ENCODE measurements at regions not wholly inside any gene's neighbourhood (a gene's known extent, or its start where the extent isn't known, plus 50 kb on each side); places are given as distances from the start of the nearest gene placed in this dataset.

- TF ChIP-seq CTCF (IDR thresholded peaks at IDR 0.05 in 2 of 3, conservative IDR thresholded peaks at IDR 0.05 in 1 of 3; ENCODE audit: insufficient read depth in 2 of 3, low read depth in 1 of 3, low read length in 3 of 3): no peak
- no peak for TF ChIP-seq SMARCB1 (IDR thresholded peaks at IDR 0.05; ENCODE audit: insufficient read length, low read depth)
- no peak for TF ChIP-seq BRCA1 (IDR thresholded peaks at IDR 0.05)
- TF ChIP-seq BRCA1 (CRISPR knock-in tag; IDR thresholded peaks at IDR 0.05): no peak
- no peak for TF ChIP-seq RNF2 (IDR thresholded peaks at IDR 0.05)
- no peak for TF ChIP-seq THRA (IDR thresholded peaks at IDR 0.05)
- no peak for TF ChIP-seq TAF1 (IDR thresholded peaks at IDR 0.05; ENCODE audit: control insufficient read depth, extremely low read depth, insufficient read depth, low read length, severe bottlenecking)
- TF ChIP-seq DDX20 (tag; IDR thresholded peaks at IDR 0.05; ENCODE audit: low read depth): no peak
- TF ChIP-seq ZKSCAN1 (IDR thresholded peaks at IDR 0.05; ENCODE audit: low read depth, low read length): no peak
- no peak for TF ChIP-seq CHD4 (IDR thresholded peaks at IDR 0.05; ENCODE audit: insufficient read depth, insufficient replicate concordance, low read depth, low read length, poor library complexity, severe bottlenecking)
- TF ChIP-seq ZNF695 (CRISPR knock-in tag; IDR thresholded peaks at IDR 0.05): no peak
- no peak for TF ChIP-seq ZNF766 (CRISPR knock-in tag; conservative IDR thresholded peaks at IDR 0.05)
- no peak for TF ChIP-seq POLR2A (conservative IDR thresholded peaks at IDR 0.05)
- TF ChIP-seq FOXK2 (conservative IDR thresholded peaks at IDR 0.05 in 1 of 2, IDR thresholded peaks at IDR 0.05 in 1 of 2; ENCODE audit: low read depth in 2 of 2): no peak
Observed at GRCh38 chrX:1112321-1112720, 100.1 kb downstream of the CRLF2 start.
